ENCODE measurements at regions not wholly inside any gene's neighbourhood (a gene's known extent, or its start where the extent isn't known, plus 50 kb on each side); places are given as distances from the start of the nearest gene placed in this dataset.

DNA sequence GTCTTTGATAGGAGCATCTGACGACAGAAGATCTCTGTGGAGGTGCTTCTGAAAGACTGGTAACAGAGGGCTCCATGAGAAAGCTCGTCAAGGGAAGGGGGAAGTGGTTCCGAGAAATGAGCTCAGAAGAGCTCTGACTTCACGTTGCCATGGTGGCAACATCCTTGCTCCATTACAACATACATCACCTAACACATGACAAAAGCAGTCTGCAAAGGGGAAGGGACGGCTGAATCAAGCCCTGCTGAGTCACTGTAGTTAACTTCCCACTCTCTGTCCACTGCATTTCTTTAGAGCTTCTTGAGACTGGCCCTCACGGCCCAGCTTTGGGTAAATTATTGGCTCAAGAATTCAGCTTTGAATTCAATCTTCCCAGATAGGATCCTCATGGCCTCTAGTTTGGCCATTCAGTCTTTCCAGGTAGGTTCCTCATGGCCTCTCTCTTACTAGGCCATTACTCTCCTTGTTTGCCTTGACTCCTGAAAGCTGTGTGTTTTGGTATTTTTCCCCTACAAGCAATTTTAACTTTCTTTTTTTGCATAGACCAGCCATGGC, 88.0 kb upstream of the ZNF648 start (continued):
- no peak for TF ChIP-seq RBM22 (IDR thresholded peaks at IDR 0.05; ENCODE audit: low read depth, low read length, poor library complexity, severe bottlenecking)
- TF ChIP-seq HDAC1 (IDR thresholded peaks at IDR 0.05): no peak
- no peak for TF ChIP-seq ZKSCAN3 (CRISPR knock-in tag; IDR thresholded peaks at IDR 0.05)
- TF ChIP-seq, protein P1, sequence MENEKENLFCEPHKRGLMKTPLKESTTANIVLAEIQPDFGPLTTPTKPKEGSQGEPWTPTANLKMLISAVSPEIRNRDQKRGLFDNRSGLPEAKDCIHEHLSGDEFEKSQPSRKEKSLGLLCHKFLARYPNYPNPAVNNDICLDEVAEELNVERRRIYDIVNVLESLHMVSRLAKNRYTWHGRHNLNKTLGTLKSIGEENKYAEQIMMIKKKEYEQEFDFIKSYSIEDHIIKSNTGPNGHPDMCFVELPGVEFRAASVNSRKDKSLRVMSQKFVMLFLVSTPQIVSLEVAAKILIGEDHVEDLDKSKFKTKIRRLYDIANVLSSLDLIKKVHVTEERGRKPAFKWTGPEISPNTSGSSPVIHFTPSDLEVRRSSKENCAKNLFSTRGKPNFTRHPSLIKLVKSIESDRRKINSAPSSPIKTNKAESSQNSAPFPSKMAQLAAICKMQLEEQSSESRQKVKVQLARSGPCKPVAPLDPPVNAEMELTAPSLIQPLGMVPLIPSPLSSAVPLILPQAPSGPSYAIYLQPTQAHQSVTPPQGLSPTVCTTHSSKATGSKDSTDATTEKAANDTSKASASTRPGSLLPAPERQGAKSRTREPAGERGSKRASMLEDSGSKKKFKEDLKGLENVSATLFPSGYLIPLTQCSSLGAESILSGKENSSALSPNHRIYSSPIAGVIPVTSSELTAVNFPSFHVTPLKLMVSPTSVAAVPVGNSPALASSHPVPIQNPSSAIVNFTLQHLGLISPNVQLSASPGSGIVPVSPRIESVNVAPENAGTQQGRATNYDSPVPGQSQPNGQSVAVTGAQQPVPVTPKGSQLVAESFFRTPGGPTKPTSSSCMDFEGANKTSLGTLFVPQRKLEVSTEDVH (IDR thresholded peaks at IDR 0.05; ENCODE audit: low read depth, partially characterized antibody): no peak
- TF ChIP-seq ZBTB8A (IDR thresholded peaks at IDR 0.05; ENCODE audit: partially characterized antibody): no peak
- TF ChIP-seq RERE (CRISPR knock-in tag; IDR thresholded peaks at IDR 0.05; ENCODE audit: borderline replicate concordance): no peak
- TF ChIP-seq SP2 (IDR thresholded peaks at IDR 0.05; ENCODE audit: extremely low read depth, low read depth, low read length, poor library complexity, severe bottlenecking): no peak
- TF ChIP-seq ZNF79 (CRISPR knock-in tag; IDR thresholded peaks at IDR 0.05; ENCODE audit: low read depth): no peak
- peak; percentile 59; the same call in 1 of the 2 replicates for TF ChIP-seq L3MBTL2 (IDR thresholded peaks at IDR 0.05)
- TF ChIP-seq GABPA (tag; conservative IDR thresholded peaks at IDR 0.05; ENCODE audit: low read depth): peak; percentile 61
- TF ChIP-seq SLC30A9 (CRISPR knock-in tag; IDR thresholded peaks at IDR 0.05): no peak
- TF ChIP-seq GATAD2A (IDR thresholded peaks at IDR 0.05): peak; percentile 76; the same call in 1 of the 2 replicates
- no peak for TF ChIP-seq ZNF408 (CRISPR knock-in tag; IDR thresholded peaks at IDR 0.05; ENCODE audit: low read depth)
- no peak for TF ChIP-seq PPARD (CRISPR knock-in tag; IDR thresholded peaks at IDR 0.05)
- peak; percentile 89 for TF ChIP-seq MAFF (IDR thresholded peaks at IDR 0.05; ENCODE audit: low read length)
- peak; percentile 95 for TF ChIP-seq RFX1 (IDR thresholded peaks at IDR 0.05)
- TF ChIP-seq HNRNPH1 (optimal IDR thresholded peaks at IDR 0.05; ENCODE audit: low read depth, low read length): no peak
- TF ChIP-seq NELFE (IDR thresholded peaks at IDR 0.05; ENCODE audit: insufficient read depth, insufficient read length): no peak
- TF ChIP-seq, protein P2, sequence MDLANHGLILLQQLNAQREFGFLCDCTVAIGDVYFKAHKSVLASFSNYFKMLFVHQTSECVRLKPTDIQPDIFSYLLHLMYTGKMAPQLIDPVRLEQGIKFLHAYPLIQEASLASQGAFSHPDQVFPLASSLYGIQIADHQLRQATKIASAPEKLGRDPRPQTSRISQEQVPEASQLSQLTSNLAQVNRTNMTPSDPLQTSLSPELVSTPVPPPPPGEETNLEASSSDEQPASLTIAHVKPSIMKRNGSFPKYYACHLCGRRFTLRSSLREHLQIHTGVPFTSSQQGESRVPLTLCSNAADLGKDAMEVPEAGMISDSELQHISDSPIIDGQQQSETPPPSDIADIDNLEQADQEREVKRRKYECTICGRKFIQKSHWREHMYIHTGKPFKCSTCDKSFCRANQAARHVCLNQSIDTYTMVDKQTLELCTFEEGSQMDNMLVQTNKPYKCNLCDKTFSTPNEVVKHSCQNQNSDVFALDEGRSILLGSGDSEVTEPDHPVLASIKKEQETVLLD (IDR thresholded peaks at IDR 0.05): no peak
- peak; percentile 17; the same call in 1 of the 2 replicates for TF ChIP-seq RAD51 (IDR thresholded peaks at IDR 0.05; ENCODE audit: borderline replicate concordance, low read depth)

Measured in K562 (cell line).